ENCODE measurements at regions not wholly inside any gene's neighbourhood (a gene's known extent, or its start where the extent isn't known, plus 50 kb on each side); places are given as distances from the start of the nearest gene placed in this dataset.

- TF ChIP-seq CTCF (IDR thresholded peaks at IDR 0.05; ENCODE audit: low read depth, low read length) (no peak), EZH2phosphoT487 (IDR thresholded peaks at IDR 0.05; ENCODE audit: low read depth) (no peak)
Measured at GRCh38 chr4:189200353-189200752, 740.3 kb upstream of the FRG1 start.
